GM18499 (cell line): ENCODE measurements at regions not wholly inside any gene's neighbourhood (a gene's known extent, or its start where the extent isn't known, plus 50 kb on each side); places are given as distances from the start of the nearest gene placed in this dataset.
A peak's percentile ranks its signal among the peaks of the same experiment; 100 is the strongest.

Source experiments
- ATAC-seq: cut with Tn5 transposase; IDR thresholded peaks from one replicate; pipeline ENCODE4 v1.9.1; 2021; ENCODE audit warnings: moderate number of reproducible peaks; ENCODE audit not compliant: insufficient read depth, unreplicated experiment

- no peak for ATAC-seq
Observed at GRCh38 chr6:146865756-146866379, 267.1 kb downstream of the ADGB start.

DNA sequence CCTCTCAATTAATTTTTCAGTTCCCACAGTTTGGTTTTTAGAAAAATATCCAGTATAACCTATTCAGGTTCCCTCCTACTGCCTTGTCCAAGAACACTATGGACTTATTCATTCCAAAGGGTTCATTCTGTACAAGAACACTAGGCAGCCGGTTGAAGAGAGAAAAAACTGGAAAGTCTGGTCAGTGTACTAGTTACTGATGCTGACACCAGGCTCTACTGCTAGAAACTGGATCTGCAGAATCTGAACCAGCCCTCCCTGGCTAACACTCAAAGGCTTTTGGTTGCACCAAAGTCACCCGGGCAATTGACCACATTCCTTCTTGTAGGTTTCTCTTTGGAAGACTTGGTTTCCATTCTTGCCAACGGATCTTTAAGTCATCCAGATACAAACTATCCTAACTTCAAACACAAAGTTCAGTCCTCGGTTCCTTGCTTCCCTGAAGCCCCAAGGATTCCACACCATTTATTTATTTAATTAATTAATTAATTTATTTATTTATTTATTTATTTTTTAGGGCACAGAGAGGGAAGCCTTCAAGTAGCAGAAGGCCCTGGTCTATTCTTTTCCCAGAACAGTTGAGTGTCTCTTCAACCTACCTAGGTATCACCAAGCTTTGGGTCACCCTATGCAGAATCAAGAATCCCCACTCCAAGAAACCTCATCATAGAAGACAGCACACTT lies 268.1 kb downstream of the ADGB start:
- no peak for ATAC-seq

- ATAC-seq = no peak
Observed at GRCh38 chr6:146868671-146869209, 270.0 kb downstream of the ADGB start.

- peak; percentile 75 for ATAC-seq
Observed at GRCh38 chr6:146870760-146871159, 272.0 kb downstream of the ADGB start.

GRCh38 chr6:146871611-146872425 lies 273.0 kb downstream of the ADGB start:
- no peak for ATAC-seq

- no peak for ATAC-seq
Observed at GRCh38 chr6:146872426-146872785, 273.6 kb downstream of the ADGB start.

- no peak for ATAC-seq
Observed at GRCh38 chr6:146874278-146875018, 275.7 kb downstream of the ADGB start.

- no peak for ATAC-seq
Observed at GRCh38 chr6:146875927-146876270, 277.1 kb downstream of the ADGB start.

GRCh38 chr6:146876271-146877151 lies 277.7 kb downstream of the ADGB start:
- ATAC-seq = no peak

- ATAC-seq = no peak
Observed at GRCh38 chr6:146878168-146878951, 279.6 kb downstream of the ADGB start.

DNA sequence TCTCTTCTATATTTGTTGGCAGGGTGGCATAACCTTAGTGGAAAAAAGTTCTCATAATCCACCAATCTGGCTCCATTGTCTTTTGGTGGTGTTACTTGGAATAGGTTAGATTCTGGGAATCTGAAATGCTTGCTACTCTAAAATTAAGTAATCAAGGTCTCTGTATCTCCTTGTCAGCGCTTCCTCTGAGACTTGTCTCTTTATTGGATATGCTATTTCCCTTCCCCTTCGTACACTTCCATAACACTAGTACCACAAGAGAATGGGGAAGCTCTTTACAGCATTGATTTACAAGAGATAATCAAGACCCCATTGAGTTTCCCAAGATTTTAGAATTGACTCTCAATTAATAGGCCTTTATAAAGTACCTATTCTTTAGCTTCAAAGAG lies 280.2 kb downstream of the ADGB start:
- no peak for ATAC-seq

DNA sequence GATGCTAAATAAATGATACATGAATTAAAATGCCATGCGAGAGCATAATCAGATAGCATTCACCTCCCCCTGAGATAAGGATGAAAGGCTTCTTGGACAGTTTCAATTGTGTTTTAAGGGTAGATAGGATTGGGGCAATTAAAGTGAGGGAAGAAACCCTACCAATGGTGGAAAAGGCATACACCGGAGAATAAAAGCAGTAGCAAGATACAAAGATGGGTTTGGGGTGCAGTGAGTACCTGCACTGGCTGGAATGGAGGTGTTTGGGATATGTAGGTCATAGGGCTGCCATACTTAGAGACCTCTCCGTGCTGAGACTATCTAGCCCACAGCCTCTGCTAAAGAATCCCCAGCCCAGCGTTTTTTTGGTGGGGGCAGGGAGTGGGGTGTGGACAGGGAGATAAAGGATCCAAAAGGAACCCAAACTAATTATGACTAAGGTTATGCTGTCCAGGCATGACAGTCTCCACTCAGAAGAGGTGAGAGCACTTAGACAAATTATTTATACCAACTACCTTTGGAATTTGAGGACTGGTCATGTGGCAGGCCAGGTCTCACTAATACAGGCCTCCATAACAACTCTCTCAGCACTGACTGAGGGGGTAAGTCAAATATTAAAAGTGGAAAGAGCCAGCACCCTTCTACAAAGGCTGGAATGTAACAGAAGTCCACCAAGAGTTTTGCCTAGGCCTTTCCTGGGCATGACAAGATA lies 280.8 kb downstream of the ADGB start:
- ATAC-seq = no peak

DNA sequence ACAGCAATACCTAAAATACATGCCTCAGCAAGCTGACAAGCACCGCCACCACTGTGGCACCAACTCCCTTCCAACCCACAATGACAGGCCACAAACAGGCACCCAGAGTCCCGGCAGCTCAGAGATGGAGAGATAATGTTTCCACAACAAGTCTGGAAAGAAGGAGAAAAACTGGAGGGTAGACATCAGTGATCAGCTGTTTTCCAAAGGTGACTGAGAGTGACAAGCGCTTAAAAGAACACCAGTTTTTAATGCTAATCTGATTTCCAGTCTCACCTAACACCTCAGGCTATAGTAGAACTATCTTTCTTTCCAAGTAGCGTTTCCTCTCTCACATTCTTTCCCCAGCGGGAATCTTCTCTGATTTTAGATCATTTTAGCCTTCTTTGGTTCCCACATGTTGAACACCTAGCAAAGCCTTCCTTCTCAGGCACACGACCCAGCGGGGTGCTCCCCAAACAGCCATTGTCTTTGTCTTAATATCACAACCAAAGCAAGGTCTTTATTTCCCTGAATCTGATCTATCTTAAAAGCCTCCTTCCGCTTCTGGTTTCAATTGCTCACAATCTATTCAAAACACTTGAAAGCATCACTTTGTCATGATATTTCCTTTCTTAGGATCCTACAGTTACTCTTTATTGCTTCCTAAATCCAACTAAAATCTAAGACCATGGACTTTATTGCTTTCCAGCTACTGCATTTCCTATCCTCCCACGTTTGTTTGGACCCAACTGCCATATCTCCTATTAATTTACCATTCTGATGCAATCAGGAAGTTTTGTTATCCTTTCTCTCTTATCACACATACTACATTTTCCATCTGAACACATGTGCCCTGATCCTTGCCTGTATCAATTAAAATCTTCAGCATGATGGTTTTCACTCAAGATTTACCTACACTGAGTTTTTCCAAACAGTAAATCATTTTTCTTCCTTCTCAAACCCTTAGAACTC lies 282.7 kb downstream of the ADGB start:
- no peak for ATAC-seq

GRCh38 chr6:146883640-146884531 lies 285.1 kb downstream of the ADGB start:
- no peak for ATAC-seq

GRCh38 chr6:146884728-146885127 lies 286.0 kb downstream of the ADGB start:
- no peak for ATAC-seq
